Endothelial cell of umbilical vein (primary cell): ENCODE measurements at regions not wholly inside any gene's neighbourhood (a gene's known extent, or its start where the extent isn't known, plus 50 kb on each side); places are given as distances from the start of the nearest gene placed in this dataset.

ENCODE experiments used
- BruUV-seq: library from RNA; stranded (reverse); fragments of 400-500 nt; replicated peaks from 2 replicates; lab custom pipeline; 2021; lab: Mats Ljungman, UMichigan
- CTCF ChIA-PET: fragments of 300-600, 350-600 bp; sonication (Branson Sonifier 250); formaldehyde crosslinking; loops from one replicate; lab custom pipeline; 2021; ENCODE audit warnings: antibody characterized with exemption, inconsistent platforms; lab: Charles Lee
- POLR2A ChIA-PET: fragments of 300-600, 350-600 bp; sonication (Branson Sonifier 250); formaldehyde crosslinking; loops from one replicate; lab custom pipeline; 2021; ENCODE audit warnings: antibody characterized with exemption, inconsistent platforms; lab: Charles Lee
- DNase-seq: peaks from one replicate; pipeline ENCODE4 v3.0.0-alpha.2; 2011; ENCODE audit warnings: low read depth, low spot score
- FAIRE-seq: peaks from 2 replicates; lab custom pipeline; 2011; peaks lifted over from hg19 to GRCh38; lab: Jason Lieb, UNC
- H2AFZ ChIP-seq: 2 replicates; pipeline ENCODE4 v1.6.0; 2012; ENCODE audit warnings: low read depth, low read length, control low read depth, inconsistent platforms
- H3K27ac ChIP-seq: 2 replicates; pipeline ENCODE4 v1.5.1; 2011; ENCODE audit warnings: low read depth, mild to moderate bottlenecking, control low read depth, low read length, moderate library complexity; ENCODE audit not compliant: insufficient read depth
- H3K27me3 ChIP-seq, 2 experiments: 2 replicates each; pipeline versions ENCODE4 v1.6.0 to v1.6.1; 2011; ENCODE audit warnings: low read length in 2 of 2, mixed read lengths in 1 of 2; ENCODE audit not compliant: control insufficient read depth in 2 of 2, insufficient read depth in 2 of 2
- H3K36me3 ChIP-seq, 2 experiments: 2 replicates in 1 of 2; 3 replicates in 1 of 2; pipeline ENCODE4 v1.5.1; 2011; ENCODE audit warnings: low read length in 2 of 2, mild to moderate bottlenecking in 1 of 2, moderate library complexity in 1 of 2; ENCODE audit not compliant: control insufficient read depth in 2 of 2, insufficient read depth in 2 of 2; ENCODE audit errors: extremely low read depth in 1 of 2
- H3K4me1 ChIP-seq: 3 replicates; pipeline ENCODE4 v1.5.1; 2011; ENCODE audit warnings: mild to moderate bottlenecking, low read length; ENCODE audit not compliant: control insufficient read depth, insufficient read depth; ENCODE audit errors: extremely low read depth
- H3K4me2 ChIP-seq: 2 replicates; pipeline ENCODE4 v1.6.1; 2011; ENCODE audit warnings: low read length, control low read depth, mixed read lengths; ENCODE audit not compliant: insufficient read depth
- H3K4me3 ChIP-seq, 3 experiments: fragments of 200-600 bp in 1 of 3; sonication (generic), shearing (Covaris generic) in 1 of 3; replicated peaks in 1 of 3; 2 replicates each; pipeline ENCODE4 v1.5.1; 2011 to 2016; ENCODE audit warnings: control low read depth in 3 of 3, low read length in 3 of 3, mild to moderate bottlenecking in 2 of 3, inconsistent platforms in 1 of 3, low read depth in 1 of 3, moderate library complexity in 1 of 3; ENCODE audit not compliant: insufficient read depth in 1 of 3
- H3K79me2 ChIP-seq: 2 replicates; pipeline ENCODE4 v1.6.0; 2012; ENCODE audit warnings: low read length, inconsistent platforms; ENCODE audit not compliant: control insufficient read depth, insufficient read depth
- H3K9ac ChIP-seq: replicated peaks from 2 replicates; pipeline ENCODE3; 2011; ENCODE audit warnings: low read length, control low read depth; ENCODE audit not compliant: insufficient read depth; ENCODE audit errors: extremely low read depth
- H3K9me1 ChIP-seq: replicated peaks from 3 replicates; pipeline ENCODE4 v1.6.0; 2011; ENCODE audit warnings: mild to moderate bottlenecking, low read length; ENCODE audit not compliant: control insufficient read depth, insufficient read depth; ENCODE audit errors: extremely low read depth
- H3K9me3 ChIP-seq: replicated peaks from 2 replicates; pipeline ENCODE4 v1.5.1; 2012; ENCODE audit warnings: low read length, inconsistent platforms; ENCODE audit not compliant: control insufficient read depth, insufficient read depth
- H4K20me1 ChIP-seq: replicated peaks from 2 replicates; pipeline ENCODE3; 2011; ENCODE audit warnings: mild to moderate bottlenecking, low read length; ENCODE audit not compliant: control insufficient read depth, insufficient read depth; ENCODE audit errors: extremely low read depth
- EZH2 ChIP-seq: IDR thresholded peaks from 2 replicates; pipeline ENCODE4 v1.6.1; 2012; ENCODE audit warnings: borderline replicate concordance, low read depth, mild to moderate bottlenecking, moderate library complexity, low read length, inconsistent platforms; ENCODE audit not compliant: severe bottlenecking
- FOS ChIP-seq: IDR thresholded peaks from 2 replicates; pipeline ENCODE4 v1.6.1; 2011; ENCODE audit warnings: mild to moderate bottlenecking, low read length, moderate library complexity, borderline replicate concordance; ENCODE audit not compliant: insufficient read depth
- GATA2 ChIP-seq: IDR thresholded peaks from 2 replicates; pipeline ENCODE4 v1.7.0; 2011; ENCODE audit warnings: low read depth, mild to moderate bottlenecking, moderate library complexity, mixed read lengths, low read length; ENCODE audit not compliant: insufficient read length, insufficient read depth
- JUN ChIP-seq: IDR thresholded peaks from 2 replicates; pipeline ENCODE4 v1.6.1; 2011; ENCODE audit warnings: borderline replicate concordance, low read depth; ENCODE audit not compliant: insufficient read length, insufficient read depth
- MYC ChIP-seq: IDR thresholded peaks from one replicate; pipeline ENCODE4 v1.6.1; 2011; ENCODE audit warnings: mild to moderate bottlenecking, low read depth, low read length
- POLR2A ChIP-seq: IDR thresholded peaks from 2 replicates; pipeline ENCODE4 v1.6.1; 2012; ENCODE audit warnings: low read depth, mild to moderate bottlenecking, control low read depth, low read length
- POLR2AphosphoS5 ChIP-seq: IDR thresholded peaks from 2 replicates; pipeline ENCODE4 v1.6.1; 2012; ENCODE audit warnings: low read depth, mild to moderate bottlenecking, control low read depth, low read length, moderate library complexity; ENCODE audit not compliant: insufficient read depth
- dilution Hi-C: fragments of 300-500 bp; cut with MboI; formaldehyde crosslinking; loops from one replicate; pipeline ENCODE4 v1.15.0; 2019; ENCODE audit warnings: low sequenced_read_pairs; ENCODE audit not compliant: extremely low pct_ligation_motif_present
- intact Hi-C: fragments of 100-400 bp; cut with micrococcal nuclease; formaldehyde crosslinking; loops from one replicate; pipeline ENCODE4 v1.10.0; 2022
- TF ChIP-seq, protein P1 (sequence below), 2 donors: IDR thresholded peaks; 1 replicate in 1 of 2; 2 replicates in 1 of 2; pipeline ENCODE4 v1.5.1; 2011; ENCODE audit warnings: low read length in 2 of 2, mild to moderate bottlenecking in 2 of 2, moderate library complexity in 2 of 2, control low read depth in 1 of 2, inconsistent platforms in 1 of 2, low read depth in 1 of 2; ENCODE audit not compliant: insufficient read depth in 1 of 2; ENCODE audit errors: extremely low read depth in 1 of 2
- TF ChIP-seq, protein P2 (sequence below): IDR thresholded peaks from 2 replicates; pipeline ENCODE4 v1.6.1; 2011; ENCODE audit not compliant: insufficient read depth, insufficient read length

DNA sequence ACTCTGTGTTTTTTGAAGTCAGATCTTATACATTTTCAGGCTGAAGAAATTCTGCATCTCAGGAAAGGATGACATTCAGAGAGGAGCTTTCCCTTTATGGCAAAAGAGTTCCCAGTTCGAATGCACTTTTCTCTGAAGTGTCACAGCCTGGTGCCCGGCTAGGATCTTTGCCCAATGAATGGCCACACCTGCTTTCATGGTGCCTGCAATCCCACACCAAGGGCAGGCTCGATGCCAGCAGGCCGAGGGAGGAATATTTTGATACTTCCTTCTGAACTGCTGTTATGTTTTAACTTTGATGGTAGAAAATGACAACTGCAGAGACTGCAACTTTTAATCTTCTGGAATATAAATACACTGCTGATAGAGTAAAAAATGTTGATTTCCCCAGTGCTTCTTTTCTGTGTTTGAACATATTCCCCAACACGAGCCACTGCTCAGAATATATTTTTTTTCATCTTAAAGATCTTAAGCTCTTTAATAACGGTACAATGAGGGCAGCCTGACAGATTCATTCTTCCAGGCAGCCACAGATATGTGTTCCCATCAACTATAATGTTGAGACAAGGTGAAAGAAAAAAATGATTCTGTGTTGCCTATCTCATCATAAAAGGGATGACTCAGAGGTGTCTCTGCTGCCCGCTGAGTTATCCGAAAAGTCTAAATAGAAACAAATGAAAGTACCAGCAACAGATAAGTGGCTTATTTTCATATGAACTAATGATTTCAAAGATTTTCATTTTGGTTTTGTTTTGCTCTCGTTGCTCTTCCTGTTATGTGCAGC lies 848.5 kb downstream of the DCDC2C start:
- Histone ChIP-seq H3K36me3 (no peaks in the 10 kb centered on the region), H3K4me1 (peaks cover 15% of the 10 kb centered on the region), H3K4me2 (no peak overlapping the region), H3K27me3 (no peaks in the 10 kb centered on the region), H3K9ac (no peak overlapping the region), H3K4me3 (no peak overlapping the region), H3K9me3 (no peaks in the 10 kb centered on the region), H3K27ac (no peak overlapping the region), H4K20me1 (no peaks in the 10 kb centered on the region), H3K79me2 (no peaks in the 10 kb centered on the region), H2AFZ (no peak overlapping the region), H3K9me1 (no peaks in the 10 kb centered on the region)
- FAIRE-seq, result no peak
- BruUV-seq, result no TSS peak
- intact Hi-C loops, result no loop called here
- ChIA-PET POLR2A (no interaction called here), CTCF (interaction anchor here (1.6 kb wide), 1 partner anchor 10 kb away, joined by 4 read pairs; no protein-coding TSS in a partner anchor)
- TF ChIP-seq GATA2 (no peak), EZH2 (no peak), POLR2AphosphoS5 (no peak), FOS (no peak), POLR2A (no peak), JUN (no peak), MYC (no peak)
- TF ChIP-seq, protein P1, sequence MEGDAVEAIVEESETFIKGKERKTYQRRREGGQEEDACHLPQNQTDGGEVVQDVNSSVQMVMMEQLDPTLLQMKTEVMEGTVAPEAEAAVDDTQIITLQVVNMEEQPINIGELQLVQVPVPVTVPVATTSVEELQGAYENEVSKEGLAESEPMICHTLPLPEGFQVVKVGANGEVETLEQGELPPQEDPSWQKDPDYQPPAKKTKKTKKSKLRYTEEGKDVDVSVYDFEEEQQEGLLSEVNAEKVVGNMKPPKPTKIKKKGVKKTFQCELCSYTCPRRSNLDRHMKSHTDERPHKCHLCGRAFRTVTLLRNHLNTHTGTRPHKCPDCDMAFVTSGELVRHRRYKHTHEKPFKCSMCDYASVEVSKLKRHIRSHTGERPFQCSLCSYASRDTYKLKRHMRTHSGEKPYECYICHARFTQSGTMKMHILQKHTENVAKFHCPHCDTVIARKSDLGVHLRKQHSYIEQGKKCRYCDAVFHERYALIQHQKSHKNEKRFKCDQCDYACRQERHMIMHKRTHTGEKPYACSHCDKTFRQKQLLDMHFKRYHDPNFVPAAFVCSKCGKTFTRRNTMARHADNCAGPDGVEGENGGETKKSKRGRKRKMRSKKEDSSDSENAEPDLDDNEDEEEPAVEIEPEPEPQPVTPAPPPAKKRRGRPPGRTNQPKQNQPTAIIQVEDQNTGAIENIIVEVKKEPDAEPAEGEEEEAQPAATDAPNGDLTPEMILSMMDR (IDR thresholded peaks at IDR 0.05; ENCODE audit: extremely low read depth in 1 of 2, insufficient read depth in 1 of 2, low read depth in 1 of 2, low read length in 2 of 2), result no peak
- TF ChIP-seq, protein P2, sequence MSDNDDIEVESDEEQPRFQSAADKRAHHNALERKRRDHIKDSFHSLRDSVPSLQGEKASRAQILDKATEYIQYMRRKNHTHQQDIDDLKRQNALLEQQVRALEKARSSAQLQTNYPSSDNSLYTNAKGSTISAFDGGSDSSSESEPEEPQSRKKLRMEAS, result no peak
- no peak for DNase-seq
- dilution Hi-C loops, result no loop called here
